GM12874 (cell line): ENCODE measurements at regions not wholly inside any gene's neighbourhood (a gene's known extent, or its start where the extent isn't known, plus 50 kb on each side); places are given as distances from the start of the nearest gene placed in this dataset.

Experiments
- CTCF ChIP-seq: IDR thresholded peaks from 2 replicates; pipeline ENCODE4 v1.5.1; 2011; ENCODE audit warnings: low read depth, mild to moderate bottlenecking, control low read depth, low read length, moderate library complexity; ENCODE audit not compliant: insufficient read depth

- TF ChIP-seq CTCF = no peak
These were observed 206.7 kb downstream of the ZNF621 start for GRCh38 chr3:40731445-40731844.

- no peak for TF ChIP-seq CTCF
These were observed 212.2 kb downstream of the ZNF621 start for GRCh38 chr3:40736943-40737342.

GRCh38 chr3:40737343-40737742 lies 212.6 kb downstream of the ZNF621 start:
- no peak for TF ChIP-seq CTCF

- TF ChIP-seq CTCF = no peak
These were observed 215.2 kb downstream of the ZNF621 start for GRCh38 chr3:40739971-40740370.

GRCh38 chr3:40741729-40742128 lies 217.0 kb downstream of the ZNF621 start:
- no peak for TF ChIP-seq CTCF

GRCh38 chr3:40745381-40746106 lies 220.8 kb downstream of the ZNF621 start:
- TF ChIP-seq CTCF = no peak

GRCh38 chr3:40751666-40752065 lies 226.9 kb downstream of the ZNF621 start:
- TF ChIP-seq CTCF = no peak
